GM12878 (cell line): ENCODE measurements at regions not wholly inside any gene's neighbourhood (a gene's known extent, or its start where the extent isn't known, plus 50 kb on each side); places are given as distances from the start of the nearest gene placed in this dataset.

ENCODE experiments used
- ATAC-seq: fragments of 200-7000 bp; cut with Tn5 transposase; 3 replicates; pipeline ENCODE4 v1.9.1; 2020; ENCODE audit warnings: mild to moderate bottlenecking, moderate library complexity
- BruUV-seq: library from RNA; stranded (reverse); fragments of 400-500 nt; replicated peaks from 2 replicates; lab custom pipeline; 2021; lab: Mats Ljungman, UMichigan
- CTCF ChIA-PET: fragments of 300-600 bp; sonication (Branson Sonifier 250); formaldehyde crosslinking; extraction: SDS; loops from one replicate; lab custom pipeline; 2021; ENCODE audit warnings: inconsistent platforms; lab: Yijun Ruan, JAX
- POLR2A ChIA-PET: fragments of 350-600 bp; formaldehyde crosslinking; extraction: SDS; loops from one replicate; lab custom pipeline; 2021; ENCODE audit warnings: inconsistent platforms; lab: Charles Lee
- RAD21 ChIA-PET: fragments of 300-600 bp; sonication (Branson Sonifier 250); formaldehyde crosslinking; loops from one replicate; lab custom pipeline; 2023; ENCODE audit warnings: antibody characterized with exemption; ENCODE audit not compliant: unreplicated experiment; lab: Charles Lee
- SMC1A ChIA-PET: fragments of 300-600 bp; sonication (Branson Sonifier 250); formaldehyde crosslinking; loops from one replicate; lab custom pipeline; 2023; ENCODE audit not compliant: unreplicated experiment, uncharacterized antibody; lab: Charles Lee
- DNase-seq: peaks from one replicate; pipeline ENCODE4 v3.0.0-alpha.2; 2011; ENCODE audit warnings: low read depth, low spot score
- FAIRE-seq: peaks from 3 replicates; lab custom pipeline; 2011; peaks lifted over from hg19 to GRCh38; lab: Jason Lieb, UNC
- H2AFZ ChIP-seq: 2 replicates; pipeline ENCODE4 v1.6.0; 2011; ENCODE audit warnings: low read depth, low read length, control low read depth; ENCODE audit not compliant: control insufficient read depth
- H3K27ac ChIP-seq: 2 replicates; pipeline ENCODE4 v1.5.1; 2011; ENCODE audit warnings: control low read depth; ENCODE audit not compliant: control insufficient read depth, insufficient read depth
- H3K27me3 ChIP-seq, 2 experiments: replicated peaks in 1 of 2; 2 replicates each; pipeline versions ENCODE4 v1.6.0 to v1.6.1; 2011; ENCODE audit warnings: low read length in 1 of 2; ENCODE audit not compliant: control insufficient read depth in 2 of 2, insufficient read depth in 2 of 2
- H3K36me3 ChIP-seq, 2 experiments: 2 replicates each; pipeline ENCODE4 v1.5.1; 2011; ENCODE audit warnings: low read length in 1 of 2; ENCODE audit not compliant: control insufficient read depth in 2 of 2, insufficient read depth in 2 of 2
- H3K4me1 ChIP-seq: 2 replicates; pipeline ENCODE4 v1.6.1; 2011; ENCODE audit warnings: mild to moderate bottlenecking, low read length, moderate library complexity, mixed read lengths; ENCODE audit not compliant: control insufficient read depth, insufficient read depth
- H3K4me2 ChIP-seq: 2 replicates; pipeline ENCODE4 v1.6.0; 2011; ENCODE audit warnings: control low read depth; ENCODE audit not compliant: control insufficient read depth, insufficient read depth
- H3K4me3 ChIP-seq: fragments of 200-600 bp; sonication (generic); 2 replicates; pipeline ENCODE4 v1.5.1; 2016
- H3K79me2 ChIP-seq: 2 replicates; pipeline ENCODE4 v1.6.0; 2011; ENCODE audit warnings: low read length; ENCODE audit not compliant: control insufficient read depth, insufficient read depth
- H3K9ac ChIP-seq: 2 replicates; pipeline ENCODE4 v1.8.0; 2011; ENCODE audit warnings: low read length, control low read depth, mixed read lengths; ENCODE audit not compliant: control insufficient read depth, insufficient read depth
- H3K9me3 ChIP-seq: replicated peaks from 3 replicates; pipeline ENCODE4 v1.5.1; 2011; ENCODE audit warnings: mild to moderate bottlenecking, low read length; ENCODE audit not compliant: control insufficient read depth, insufficient read depth
- H4K20me1 ChIP-seq: 2 replicates; pipeline ENCODE4 v1.6.0; 2011; ENCODE audit not compliant: control insufficient read depth, insufficient read depth
- ASH2L ChIP-seq: fragments of 300-600, 200-600 bp; sonication (generic); IDR thresholded peaks from 2 replicates; pipeline ENCODE4 v1.6.1; 2017; ENCODE audit warnings: low read depth, mild to moderate bottlenecking, borderline replicate concordance
- E2F8 ChIP-seq: fragments of 450-650 bp; IDR thresholded peaks from 2 replicates; pipeline ENCODE4 v1.6.1; 2018; ENCODE audit warnings: mild to moderate bottlenecking, low read depth, moderate library complexity; ENCODE audit not compliant: partially characterized antibody
- HDAC6 ChIP-seq: fragments of 200-600 bp; sonication (generic); IDR thresholded peaks from one replicate; pipeline ENCODE4 v1.8.0; 2017; ENCODE audit warnings: antibody characterized with exemption; ENCODE audit not compliant: unreplicated experiment
- POLR2AphosphoS5 ChIP-seq: IDR thresholded peaks from 2 replicates; pipeline ENCODE4 v1.6.1; 2011; ENCODE audit warnings: mild to moderate bottlenecking, low read length, inconsistent platforms
- RELA ChIP-seq: fragments of 450-650 bp; IDR thresholded peaks from 2 replicates; pipeline ENCODE4 v1.8.0; 2014; ENCODE audit warnings: borderline replicate concordance; ENCODE audit not compliant: partially characterized antibody
- SP1 ChIP-seq: IDR thresholded peaks from one replicate; pipeline ENCODE4 v1.6.1; 2011; ENCODE audit warnings: low read depth, low read length
- SREBF1 ChIP-seq: IDR thresholded peaks from 2 replicates; pipeline ENCODE4 v1.6.1; 2012; ENCODE audit warnings: mild to moderate bottlenecking, low read length
- TBL1XR1 ChIP-seq: IDR thresholded peaks from 2 replicates; pipeline ENCODE4 v1.6.1; 2012; ENCODE audit warnings: low read depth, low read length, improper control_type of control experiment
- WGBS: methylation state at CpG from one replicate; pipeline ENCODE4 v1.1.6; 2016; ENCODE audit warnings: low lambda C conversion rate; ENCODE audit not compliant: insufficient replicate concordance, insufficient coverage; ENCODE audit errors: missing lambda C conversion rate; 5-methylcytosine and 5-hydroxymethylcytosine counted together
- in situ Hi-C: fragments of 300-500 bp; cut with MboI; formaldehyde crosslinking; loops from 9 replicates; pipeline ENCODE4 v1.14.3; 2018; ENCODE audit warnings: mixed read lengths
- intact Hi-C: fragments of 100-400 bp; cut with micrococcal nuclease; formaldehyde crosslinking; loops from one replicate; pipeline ENCODE4 v1.14.2; 2022; ENCODE audit not compliant: unreplicated experiment
- TF ChIP-seq, protein P1 (sequence below): fragments of 450-650 bp; formaldehyde crosslinking; IDR thresholded peaks from 2 replicates; pipeline ENCODE4 v1.4.0; 2022; ENCODE audit warnings: mild to moderate bottlenecking, moderate library complexity
- TF ChIP-seq, protein P2 (sequence below): fragments of 450-650 bp; formaldehyde crosslinking; IDR thresholded peaks from 2 replicates; pipeline ENCODE4 v1.5.0; 2022; ENCODE audit warnings: mild to moderate bottlenecking, missing genetic modification characterization

DNA sequence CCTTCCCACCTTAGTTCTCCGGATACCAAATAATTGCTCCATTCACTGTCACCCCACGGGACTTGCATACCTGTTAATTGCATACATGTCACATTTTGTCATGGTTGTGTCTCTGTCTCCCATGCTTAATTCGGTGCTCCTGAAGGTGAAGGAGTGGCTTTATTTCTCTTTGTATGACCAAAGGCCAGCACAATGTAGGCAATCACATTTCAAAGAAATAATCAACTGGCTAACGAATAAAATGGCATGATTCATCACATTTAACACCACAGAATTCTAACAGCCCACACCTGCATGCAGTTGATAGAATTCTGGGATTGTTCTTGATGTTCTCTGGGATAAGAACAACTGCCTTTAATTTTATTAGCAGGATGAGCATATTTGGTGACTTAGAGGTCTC lies 59.3 kb downstream of the ATXN3L start:
- in situ Hi-C loops (no loop called here), intact Hi-C loops (no loop called here)
- no peaks in the 10 kb centered on the region for H3K36me3 ChIP-seq
- no peaks in the 10 kb centered on the region for H3K79me2 ChIP-seq
- peaks cover 6% of the 10 kb centered on the region; the same call in 2 of the 3 replicates for H3K9me3 ChIP-seq
- ChIA-PET CTCF (interaction anchor here (1.8 to 1.9 kb wide), 2 partner anchors 227 to 314 kb away, joined by 6 read pairs; no protein-coding TSS in a partner anchor), RAD21 (interaction anchor here (0.8 to 1.8 kb wide), 5 partner anchors 9 to 409 kb away, joined by 3 to 5 read pairs (median 3); no protein-coding TSS in a partner anchor), SMC1A (interaction anchor here (1.7 to 5.2 kb wide), 5 partner anchors 7 to 313 kb away, joined by 5 to 56 read pairs (median 10); no protein-coding TSS in a partner anchor), POLR2A (interaction anchor here (1.1 kb wide), 2 partner anchors 10 to 168 kb away, joined by 3 to 4 read pairs; no protein-coding TSS in a partner anchor)
- peaks cover 46% of the 10 kb centered on the region for H3K4me1 ChIP-seq
- H4K20me1 ChIP-seq: no peaks in the 10 kb centered on the region
- H3K4me3 ChIP-seq: no peak overlapping the region
- no peak overlapping the region for H2AFZ ChIP-seq
- WGBS: 69% methylated on average over 4 of the region's 4 CpGs
- no peak overlapping the region for H3K4me2 ChIP-seq
- H3K9ac ChIP-seq: no peak overlapping the region
- no peak for FAIRE-seq
- no peak overlapping the region for H3K27ac ChIP-seq
- BruUV-seq: no TSS peak
- DNase-seq: no peak
- H3K27me3 ChIP-seq: no peaks in the 10 kb centered on the region
- no peak for ATAC-seq
- TF ChIP-seq SREBF1 (no peak), RELA (no peak), HDAC6 (no peak), ASH2L (no peak), TBL1XR1 (no peak), POLR2AphosphoS5 (no peak), SP1 (no peak), E2F8 (no peak)
- TF ChIP-seq, protein P1, sequence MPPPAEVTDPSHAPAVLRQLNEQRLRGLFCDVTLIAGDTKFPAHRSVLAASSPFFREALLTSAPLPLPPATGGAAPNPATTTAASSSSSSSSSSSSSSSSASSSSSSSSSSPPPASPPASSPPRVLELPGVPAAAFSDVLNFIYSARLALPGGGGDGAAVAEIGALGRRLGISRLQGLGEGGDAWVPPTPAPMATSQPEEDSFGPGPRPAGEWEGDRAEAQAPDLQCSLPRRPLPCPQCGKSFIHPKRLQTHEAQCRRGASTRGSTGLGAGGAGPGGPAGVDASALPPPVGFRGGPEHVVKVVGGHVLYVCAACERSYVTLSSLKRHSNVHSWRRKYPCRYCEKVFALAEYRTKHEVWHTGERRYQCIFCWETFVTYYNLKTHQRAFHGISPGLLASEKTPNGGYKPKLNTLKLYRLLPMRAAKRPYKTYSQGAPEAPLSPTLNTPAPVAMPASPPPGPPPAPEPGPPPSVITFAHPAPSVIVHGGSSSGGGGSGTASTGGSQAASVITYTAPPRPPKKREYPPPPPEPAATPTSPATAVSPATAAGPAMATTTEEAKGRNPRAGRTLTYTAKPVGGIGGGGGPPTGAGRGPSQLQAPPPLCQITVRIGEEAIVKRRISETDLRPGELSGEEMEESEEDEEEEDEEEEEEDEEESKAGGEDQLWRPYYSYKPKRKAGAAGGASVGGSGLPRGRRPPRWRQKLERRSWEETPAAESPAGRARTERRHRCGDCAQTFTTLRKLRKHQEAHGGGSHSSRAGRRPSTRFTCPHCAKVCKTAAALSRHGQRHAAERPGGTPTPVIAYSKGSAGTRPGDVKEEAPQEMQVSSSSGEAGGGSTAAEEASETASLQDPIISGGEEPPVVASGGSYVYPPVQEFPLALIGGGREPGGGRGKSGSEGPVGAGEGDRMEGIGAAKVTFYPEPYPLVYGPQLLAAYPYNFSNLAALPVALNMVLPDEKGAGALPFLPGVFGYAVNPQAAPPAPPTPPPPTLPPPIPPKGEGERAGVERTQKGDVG (CRISPR knock-in tag): no peak
- TF ChIP-seq, protein P2, sequence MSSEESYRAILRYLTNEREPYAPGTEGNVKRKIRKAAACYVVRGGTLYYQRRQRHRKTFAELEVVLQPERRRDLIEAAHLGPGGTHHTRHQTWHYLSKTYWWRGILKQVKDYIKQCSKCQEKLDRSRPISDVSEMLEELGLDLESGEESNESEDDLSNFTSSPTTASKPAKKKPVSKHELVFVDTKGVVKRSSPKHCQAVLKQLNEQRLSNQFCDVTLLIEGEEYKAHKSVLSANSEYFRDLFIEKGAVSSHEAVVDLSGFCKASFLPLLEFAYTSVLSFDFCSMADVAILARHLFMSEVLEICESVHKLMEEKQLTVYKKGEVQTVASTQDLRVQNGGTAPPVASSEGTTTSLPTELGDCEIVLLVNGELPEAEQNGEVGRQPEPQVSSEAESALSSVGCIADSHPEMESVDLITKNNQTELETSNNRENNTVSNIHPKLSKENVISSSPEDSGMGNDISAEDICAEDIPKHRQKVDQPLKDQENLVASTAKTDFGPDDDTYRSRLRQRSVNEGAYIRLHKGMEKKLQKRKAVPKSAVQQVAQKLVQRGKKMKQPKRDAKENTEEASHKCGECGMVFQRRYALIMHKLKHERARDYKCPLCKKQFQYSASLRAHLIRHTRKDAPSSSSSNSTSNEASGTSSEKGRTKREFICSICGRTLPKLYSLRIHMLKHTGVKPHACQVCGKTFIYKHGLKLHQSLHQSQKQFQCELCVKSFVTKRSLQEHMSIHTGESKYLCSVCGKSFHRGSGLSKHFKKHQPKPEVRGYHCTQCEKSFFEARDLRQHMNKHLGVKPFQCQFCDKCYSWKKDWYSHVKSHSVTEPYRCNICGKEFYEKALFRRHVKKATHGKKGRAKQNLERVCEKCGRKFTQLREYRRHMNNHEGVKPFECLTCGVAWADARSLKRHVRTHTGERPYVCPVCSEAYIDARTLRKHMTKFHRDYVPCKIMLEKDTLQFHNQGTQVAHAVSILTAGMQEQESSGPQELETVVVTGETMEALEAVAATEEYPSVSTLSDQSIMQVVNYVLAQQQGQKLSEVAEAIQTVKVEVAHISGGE (CRISPR knock-in tag): no peak
